CD14-positive monocyte (primary cell): ENCODE measurements at regions not wholly inside any gene's neighbourhood (a gene's known extent, or its start where the extent isn't known, plus 50 kb on each side); places are given as distances from the start of the nearest gene placed in this dataset.

ENCODE experiments used
- DNase-seq, 3 donors: peaks; one replicate each; pipeline ENCODE4 v3.0.0-alpha.2; 2011 to 2022
- H2AFZ ChIP-seq: 2 replicates; pipeline ENCODE4 v1.6.0; 2012; ENCODE audit warnings: mild to moderate bottlenecking, low read depth, low read length, inconsistent platforms; ENCODE audit not compliant: insufficient read depth, poor library complexity, severe bottlenecking
- H3K27ac ChIP-seq, 2 donors: 1 replicate in 1 of 2; 2 replicates in 1 of 2; pipeline ENCODE4 v1.5.1; 2012 to 2013; ENCODE audit warnings: low read length in 2 of 2, control low read depth in 1 of 2, inconsistent platforms in 1 of 2, low read depth in 1 of 2, mild to moderate bottlenecking in 1 of 2
- H3K27me3 ChIP-seq, 2 donors: one replicate each; pipeline versions ENCODE4 v1.6.0 to v1.6.1; 2011 to 2013; ENCODE audit warnings: low read length in 2 of 2; ENCODE audit not compliant: control insufficient read depth in 2 of 2, insufficient read depth in 2 of 2
- H3K36me3 ChIP-seq, 2 donors: replicated peaks in 1 of 2; 1 replicate in 1 of 2; 2 replicates in 1 of 2; pipeline versions ENCODE4 v1.5.1 to v1.6.1; 2012 to 2013; ENCODE audit warnings: low read length in 2 of 2, control low read depth in 1 of 2, inconsistent platforms in 1 of 2, mild to moderate bottlenecking in 1 of 2; ENCODE audit not compliant: insufficient read depth in 2 of 2, control insufficient read depth in 1 of 2
- H3K4me1 ChIP-seq, 2 donors: 1 replicate in 1 of 2; 2 replicates in 1 of 2; pipeline versions ENCODE4 v1.5.1 to v1.6.1; 2012 to 2013; ENCODE audit warnings: low read length in 2 of 2, control low read depth in 1 of 2, inconsistent platforms in 1 of 2, mild to moderate bottlenecking in 1 of 2, moderate library complexity in 1 of 2; ENCODE audit not compliant: insufficient read depth in 2 of 2, control insufficient read depth in 1 of 2
- H3K4me2 ChIP-seq: replicated peaks from 2 replicates; pipeline ENCODE3; 2012; ENCODE audit warnings: low read length, moderate library complexity, mild to moderate bottlenecking; ENCODE audit not compliant: poor library complexity, severe bottlenecking; ENCODE audit errors: extremely low read depth
- H3K4me3 ChIP-seq, 3 experiments: fragments of 200-600 bp in 1 of 3; sonication (generic) in 1 of 3; replicated peaks in 1 of 3; 1 replicate in 2 of 3; 2 replicates in 1 of 3; pipeline ENCODE4 v1.5.1; 2011 to 2013; ENCODE audit warnings: low read length in 3 of 3, mild to moderate bottlenecking in 3 of 3, control low read depth in 2 of 3, low read depth in 2 of 3, inconsistent platforms in 1 of 3, moderate library complexity in 1 of 3
- H3K79me2 ChIP-seq: 2 replicates; pipeline ENCODE4 v1.6.0; 2012; ENCODE audit warnings: mild to moderate bottlenecking, control low read depth, inconsistent platforms, low read length, moderate library complexity; ENCODE audit not compliant: insufficient read depth
- H3K9ac ChIP-seq: 2 replicates; pipeline ENCODE4 v1.6.0; 2017; ENCODE audit warnings: low read length, mild to moderate bottlenecking; ENCODE audit not compliant: insufficient read depth, poor library complexity, severe bottlenecking
- H3K9me3 ChIP-seq, 2 donors: replicated peaks in 1 of 2; 1 replicate in 1 of 2; 2 replicates in 1 of 2; pipeline versions ENCODE4 v1.5.1 to v1.6.1; 2012 to 2013; ENCODE audit warnings: low read length in 2 of 2, control low read depth in 1 of 2; ENCODE audit not compliant: control insufficient read depth in 1 of 2, insufficient read depth in 1 of 2
- H4K20me1 ChIP-seq: 2 replicates; pipeline ENCODE4 v1.6.0; 2012; ENCODE audit warnings: mild to moderate bottlenecking, low read length, control low read depth, moderate library complexity; ENCODE audit not compliant: insufficient read depth
- H3K27ac Mint-ChIP-seq, 7 donors: one replicate each; pipeline ENCODE4 v1.8.0; 2020; ENCODE audit warnings: mild to moderate bottlenecking in 7 of 7, mixed read lengths in 7 of 7, moderate library complexity in 6 of 7, inconsistent platforms in 2 of 7
- H3K27me3 Mint-ChIP-seq, 3 donors: one replicate each; pipeline ENCODE4 v1.8.0; 2021 to 2022; ENCODE audit warnings: low read depth in 3 of 3, mild to moderate bottlenecking in 3 of 3, mixed read lengths in 3 of 3, moderate library complexity in 3 of 3, inconsistent platforms in 1 of 3
- H3K36me3 Mint-ChIP-seq, 2 donors: one replicate each; pipeline ENCODE4 v1.8.0; 2020; ENCODE audit warnings: mixed read lengths in 2 of 2, inconsistent platforms in 1 of 2, mild to moderate bottlenecking in 1 of 2
- H3K4me1 Mint-ChIP-seq: one replicate; pipeline ENCODE4 v1.8.0; 2020; ENCODE audit warnings: mild to moderate bottlenecking, mixed read lengths
- H3K4me3 Mint-ChIP-seq, 2 donors: one replicate each; pipeline ENCODE4 v1.8.0; 2020; ENCODE audit warnings: mild to moderate bottlenecking in 2 of 2, mixed read lengths in 2 of 2, moderate library complexity in 1 of 2
- H3K9me3 Mint-ChIP-seq, 7 donors: one replicate each; pipeline ENCODE4 v1.8.0; 2020 to 2022; ENCODE audit warnings: mixed read lengths in 7 of 7, mild to moderate bottlenecking in 6 of 7, moderate library complexity in 6 of 7, inconsistent platforms in 2 of 7
- CTCF ChIP-seq: fragments of 200-600 bp; IDR thresholded peaks from one replicate; pipeline ENCODE4 v1.8.0; 2022; ENCODE audit warnings: antibody characterized with exemption, mild to moderate bottlenecking
- WGBS: methylation state at CpG from one replicate; pipeline ENCODE4 v1.1.5; 2013; ENCODE audit warnings: missing lambda C conversion rate; ENCODE audit not compliant: insufficient coverage; 5-methylcytosine and 5-hydroxymethylcytosine counted together
- intact Hi-C, 2 donors: fragments of 100-400 bp; cut with micrococcal nuclease; formaldehyde crosslinking; loops; one replicate each; pipeline versions ENCODE4 v1.15.0 to v1.15.1; 2023

GRCh38 chr13:50208826-50209335 lies 193.6 kb downstream of the KCNRG start:
- H3K36me3 ChIP-seq, result no peaks in the 10 kb centered on the region
- Mint-ChIP-seq H3K4me3 (peak overlapping the region; percentile 89 to 98), H3K36me3 (peaks cover 0 to 3% of the 10 kb centered on the region in 2 donors), H3K4me1 (peaks cover 33% of the 10 kb centered on the region), H3K27ac (peak overlapping the region; percentile 95 to 100 (median 98)), H3K9me3 (peaks cover 0 to 10% (median 2%) of the 10 kb centered on the region in 7 donors), H3K27me3 (no peaks in the 10 kb centered on the region)
- intact Hi-C loops, result loop anchor here (2.0 to 10.0 kb wide), 4 partner anchors 14 to 428 kb away; partner anchors contain the start of gene TRIM13 (in 1 of the 2)
- peak overlapping the region; percentile 93 to 94 for H3K27ac ChIP-seq
- H3K4me2 ChIP-seq, result peak overlapping the region; percentile 77
- H3K9me3 ChIP-seq, result peaks cover 3 to 7% of the 10 kb centered on the region in 2 donors
- H3K4me3 ChIP-seq, result peak overlapping the region; percentile 53 to 80 (median 57)
- no peaks in the 10 kb centered on the region for H3K79me2 ChIP-seq
- H3K27me3 ChIP-seq, result no peaks in the 10 kb centered on the region
- H3K4me1 ChIP-seq, result peaks cover 25 to 31% of the 10 kb centered on the region in 2 donors
- peak; percentile 78 to 89 (median 86) for DNase-seq
- H3K9ac ChIP-seq, result peak overlapping the region; percentile 61
- WGBS, result 15% methylated on average over 5 of the region's 9 CpGs
- H2AFZ ChIP-seq, result peak overlapping the region; percentile 79
- H4K20me1 ChIP-seq, result no peaks in the 10 kb centered on the region
- no peak for TF ChIP-seq CTCF

GRCh38 chr13:50209631-50210030 lies 194.4 kb downstream of the KCNRG start:
- Histone ChIP-seq H3K4me3 (peak overlapping the region in 2 of 3 experiments; percentile 53 to 80), H4K20me1 (no peaks in the 10 kb centered on the region), H2AFZ (no peak overlapping the region), H3K79me2 (no peaks in the 10 kb centered on the region), H3K27ac (peak overlapping the region in 1 of 2 donors; percentile 94), H3K9ac (peak overlapping the region; percentile 61), H3K27me3 (no peaks in the 10 kb centered on the region), H3K4me2 (peak overlapping the region; percentile 77), H3K9me3 (peaks cover 3 to 7% of the 10 kb centered on the region in 2 donors), H3K4me1 (peaks cover 25 to 31% of the 10 kb centered on the region in 2 donors), H3K36me3 (no peaks in the 10 kb centered on the region)
- no peaks in the 10 kb centered on the region for H3K27me3 Mint-ChIP-seq
- DNase-seq, result peak in 2 of 3 donors; percentile 48 to 52
- peak overlapping the region; percentile 73 to 97 (median 90) for H3K27ac Mint-ChIP-seq
- peaks cover 0 to 3% of the 10 kb centered on the region in 2 donors for H3K36me3 Mint-ChIP-seq
- H3K4me3 Mint-ChIP-seq, result peak overlapping the region in 1 of 2 donors; percentile 39
- H3K4me1 Mint-ChIP-seq, result peaks cover 32% of the 10 kb centered on the region
- peaks cover 0 to 10% (median 2%) of the 10 kb centered on the region in 7 donors for H3K9me3 Mint-ChIP-seq
- no CpG with 5 or more reads among the region's 1 CpG for WGBS
- no peak for TF ChIP-seq CTCF
- intact Hi-C loops, result loop anchor here (2.0 to 10.0 kb wide), 4 partner anchors 13 to 428 kb away; partner anchors contain the start of gene TRIM13 (in 1 of the 2)
